Kidney (tissue), 13 donors: ENCODE measurements at regions not wholly inside any gene's neighbourhood (a gene's known extent, or its start where the extent isn't known, plus 50 kb on each side); places are given as distances from the start of the nearest gene placed in this dataset.
A peak's percentile ranks its signal among the peaks of the same experiment; 100 is the strongest.

ENCODE experiments used
- DNase-seq, 5 donors: peaks; one replicate each; pipeline ENCODE4 v3.0.0-alpha.2; 2013 to 2020
- FAIRE-seq: peaks from 2 replicates; lab custom pipeline; 2012; peaks lifted over from hg19 to GRCh38; lab: Jason Lieb, UNC
- H3K27ac ChIP-seq, 2 donors: one replicate each; pipeline ENCODE4 v1.7.0; 2013; ENCODE audit warnings: low read depth in 2 of 2, low read length in 2 of 2, inconsistent platforms in 1 of 2
- H3K27me3 ChIP-seq: one replicate; pipeline ENCODE4 v1.7.1; 2013; ENCODE audit warnings: low read length, inconsistent platforms; ENCODE audit not compliant: control insufficient read depth, insufficient read depth
- H3K36me3 ChIP-seq, 3 donors: one replicate each; pipeline versions ENCODE4 v1.7.0 to v1.7.1; 2013; ENCODE audit warnings: low read length in 3 of 3, control low read depth in 1 of 3, inconsistent platforms in 1 of 3; ENCODE audit not compliant: insufficient read depth in 3 of 3, control insufficient read depth in 2 of 3
- H3K4me1 ChIP-seq, 3 donors: one replicate each; pipeline versions ENCODE4 v1.7.0 to v1.7.1; 2013; ENCODE audit warnings: low read length in 3 of 3, inconsistent platforms in 1 of 3, low read depth in 1 of 3; ENCODE audit not compliant: control insufficient read depth in 2 of 3, insufficient read depth in 2 of 3
- H3K4me3 ChIP-seq, 3 donors: one replicate each; pipeline versions ENCODE4 v1.7.0 to v1.8.1; 2013; ENCODE audit warnings: low read length in 3 of 3, control low read depth in 1 of 3, inconsistent platforms in 1 of 3
- H3K9ac ChIP-seq, 3 donors: one replicate each; pipeline versions ENCODE4 v1.7.0 to v1.7.1; 2013; ENCODE audit warnings: low read length in 3 of 3, control low read depth in 1 of 3, inconsistent platforms in 1 of 3
- H3K9me3 ChIP-seq, 3 donors: one replicate each; pipeline versions ENCODE4 v1.7.0 to v1.7.1; 2013; ENCODE audit warnings: low read length in 3 of 3, control low read depth in 1 of 3, inconsistent platforms in 1 of 3; ENCODE audit not compliant: control insufficient read depth in 2 of 3, insufficient read depth in 1 of 3
- CTCF ChIP-seq: IDR thresholded peaks from 3 replicates; pipeline ENCODE4 v1.5.1; 2012; ENCODE audit warnings: mild to moderate bottlenecking, moderate library complexity, borderline replicate concordance; ENCODE audit not compliant: insufficient read depth; ENCODE audit errors: extremely low read depth
- intact Hi-C: fragments of 100-400 bp; cut with DNase I; formaldehyde crosslinking; loops from one replicate; pipeline ENCODE4 v1.11.1; 2022
- donor health status: control.
- donor health status: control.
- donor health status: control.
- donor health status: control.
- donor health status: control.
- donor health status: DM: yes; HTN: yes; CAD: no.
- donor health status: Normal renal cell carcinoma (clear cell type).

GRCh38 chr11:127675581-127675980, 675.0 kb upstream of the KIRREL3 start:
- no peak overlapping the region for H3K4me3 ChIP-seq
- H3K9ac ChIP-seq: no peak overlapping the region
- DNase-seq (peak in 1 of 5 donors; percentile 45), FAIRE-seq (no peak)
- no peaks in the 10 kb centered on the region for H3K36me3 ChIP-seq
- H3K9me3 ChIP-seq: no peaks in the 10 kb centered on the region
- H3K4me1 ChIP-seq: no peaks in the 10 kb centered on the region
- intact Hi-C loops: no loop called here
- no peak overlapping the region for H3K27ac ChIP-seq
- no peaks in the 10 kb centered on the region for H3K27me3 ChIP-seq
- no peak for TF ChIP-seq CTCF

- H3K9ac ChIP-seq: no peak overlapping the region
- H3K4me3 ChIP-seq: no peak overlapping the region
- intact Hi-C loops: no loop called here
- no peaks in the 10 kb centered on the region for H3K4me1 ChIP-seq
- no peak for TF ChIP-seq CTCF
- no peaks in the 10 kb centered on the region for H3K9me3 ChIP-seq
- DNase-seq: no peak
- H3K27me3 ChIP-seq: no peaks in the 10 kb centered on the region
- no peak overlapping the region for H3K27ac ChIP-seq
- FAIRE-seq: no peak
- no peaks in the 10 kb centered on the region for H3K36me3 ChIP-seq
Measured at GRCh38 chr11:127674754-127675153, 674.2 kb upstream of the KIRREL3 start.

- TF ChIP-seq CTCF: no peak
- H3K9me3 ChIP-seq: no peaks in the 10 kb centered on the region
- H3K9ac ChIP-seq: no peak overlapping the region
- intact Hi-C loops: no loop called here
- no peaks in the 10 kb centered on the region for H3K27me3 ChIP-seq
- no peak for FAIRE-seq
- H3K36me3 ChIP-seq: no peaks in the 10 kb centered on the region
- no peak overlapping the region for H3K4me3 ChIP-seq
- DNase-seq: no peak
- H3K4me1 ChIP-seq: no peaks in the 10 kb centered on the region
- no peak overlapping the region for H3K27ac ChIP-seq
Measured at GRCh38 chr11:127670374-127671119, 670.0 kb upstream of the KIRREL3 start.
